Fibroblast of skin of right quadriceps (primary cell): ENCODE measurements at regions not wholly inside any gene's neighbourhood (a gene's known extent, or its start where the extent isn't known, plus 50 kb on each side); places are given as distances from the start of the nearest gene placed in this dataset.
"Not testable (repeated sequence)": the region's sequence is repeated elsewhere in the genome, so short reads cannot be mapped to it uniquely, and the experiment has no call there.

Experiments used
- DNase-seq: peaks from one replicate; pipeline ENCODE4 v3.0.0-alpha.2; 2013

GRCh38 chrX:45447331-45447730 is 246.7 kb upstream of the DIPK2B start:
- DNase-seq, result no peak

GRCh38 chrX:45445745-45446412 is 245.2 kb upstream of the DIPK2B start:
- DNase-seq, result peak; percentile 89

- DNase-seq, result peak; percentile 68
These were observed 236.5 kb upstream of the DIPK2B start for GRCh38 chrX:45437186-45437585.

DNA sequence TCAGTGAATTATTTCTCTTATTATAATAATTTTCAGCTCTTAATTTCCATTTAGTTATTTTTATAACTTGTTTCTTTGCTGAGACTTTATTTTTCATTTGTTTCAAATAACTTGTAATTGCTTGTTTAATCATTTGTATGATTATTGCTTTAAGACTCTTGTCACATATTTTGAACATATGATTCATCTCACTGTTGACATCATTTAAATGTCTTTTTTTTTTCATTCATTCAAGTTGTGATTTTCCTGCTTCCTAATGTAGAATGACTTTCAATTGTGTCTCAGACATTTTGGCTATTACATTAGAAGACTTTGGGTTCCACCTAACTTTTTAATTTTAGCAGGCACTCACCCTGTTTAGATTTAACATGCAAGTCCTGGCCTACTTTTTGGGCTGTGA is 234.8 kb upstream of the DIPK2B start:
- peak; percentile 30 for DNase-seq

DNA sequence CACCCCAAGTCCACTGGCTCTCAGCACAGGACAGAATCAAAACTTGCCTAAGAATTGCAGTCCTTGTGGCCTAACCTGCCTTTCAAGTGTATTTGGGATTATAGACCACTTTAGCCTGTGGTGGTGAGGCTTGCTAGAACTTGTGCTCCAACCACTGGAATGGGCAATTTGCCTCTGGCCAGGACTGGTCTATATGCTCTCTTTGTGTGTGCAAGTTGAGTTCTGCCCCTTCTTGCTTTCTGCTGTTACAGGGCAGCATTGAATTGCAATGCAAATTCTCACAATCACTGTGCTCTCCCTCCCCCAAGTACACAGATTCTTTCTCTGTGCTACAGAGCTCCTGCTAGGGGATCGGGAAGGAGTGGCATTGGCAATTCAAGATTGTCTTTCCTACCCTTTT is 233.6 kb upstream of the DIPK2B start:
- peak; percentile 68 for DNase-seq

GRCh38 chrX:45428831-45429230 is 228.2 kb upstream of the DIPK2B start:
- DNase-seq, result peak; percentile 66

GRCh38 chrX:45424326-45424725 is 223.7 kb upstream of the DIPK2B start:
- peak; percentile 51 for DNase-seq

GRCh38 chrX:45422216-45422925 is 221.7 kb upstream of the DIPK2B start:
- peak; percentile 80 for DNase-seq

GRCh38 chrX:45421806-45422205 is 221.1 kb upstream of the DIPK2B start:
- DNase-seq, result no peak

GRCh38 chrX:45404206-45404605 is 203.5 kb upstream of the DIPK2B start:
- DNase-seq, result no peak

DNA sequence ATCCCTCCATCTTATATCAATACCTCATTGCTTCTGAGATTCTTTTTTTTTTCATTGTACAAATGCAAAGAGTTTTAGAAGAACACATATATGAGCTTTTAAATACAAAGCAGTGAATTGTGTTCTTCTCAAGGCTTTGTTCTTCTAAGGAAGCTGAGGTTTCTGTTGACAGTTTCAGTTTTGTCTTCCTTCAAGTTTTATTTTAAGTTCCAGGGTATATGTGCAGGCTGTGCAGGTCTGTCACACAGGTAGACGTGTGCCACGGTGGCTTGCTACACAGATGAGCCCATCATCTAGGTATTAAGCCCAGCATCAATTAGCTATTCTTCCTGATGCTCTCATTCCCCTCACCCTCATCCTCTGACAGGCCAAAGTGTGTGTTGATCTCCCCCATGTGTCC is 201.2 kb upstream of the DIPK2B start:
- no peak for DNase-seq

DNA sequence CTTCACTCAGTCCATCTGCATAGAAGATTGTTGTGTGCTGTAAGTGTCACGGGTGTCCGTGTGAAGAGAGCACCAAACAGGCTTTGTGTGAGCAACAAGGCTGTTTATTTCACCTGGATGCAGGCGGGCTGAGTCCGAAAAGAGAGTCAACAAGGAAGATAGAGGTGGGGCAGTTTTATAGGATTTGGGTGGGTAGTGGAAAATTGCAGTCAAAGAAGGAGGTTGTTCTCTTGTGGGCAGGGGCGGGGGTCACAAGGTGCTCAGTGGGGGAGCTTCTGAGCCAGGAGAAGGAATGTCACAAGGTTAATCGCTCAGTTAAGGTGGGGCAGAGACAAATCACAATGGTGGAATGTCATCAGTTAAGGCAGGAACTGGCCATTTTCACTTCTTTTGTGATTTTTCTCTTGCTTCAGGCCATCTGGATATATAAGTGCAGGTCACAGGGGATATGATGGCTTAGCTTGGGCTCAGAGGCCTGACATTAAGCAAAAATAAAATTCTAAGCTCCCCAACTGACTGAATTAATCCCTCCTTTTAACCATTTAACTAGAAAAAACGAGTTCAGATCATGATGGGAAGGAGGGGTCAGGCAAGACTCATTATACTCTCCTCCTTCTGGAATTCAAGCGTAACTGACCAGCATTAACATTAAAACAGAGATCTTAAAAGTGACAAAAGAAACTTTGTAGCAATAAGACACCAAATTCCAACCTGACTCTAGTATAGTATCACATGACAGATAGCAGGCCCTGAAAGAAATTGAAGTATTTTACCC is 200.5 kb upstream of the DIPK2B start:
- not testable (repeated sequence) for DNase-seq

DNA sequence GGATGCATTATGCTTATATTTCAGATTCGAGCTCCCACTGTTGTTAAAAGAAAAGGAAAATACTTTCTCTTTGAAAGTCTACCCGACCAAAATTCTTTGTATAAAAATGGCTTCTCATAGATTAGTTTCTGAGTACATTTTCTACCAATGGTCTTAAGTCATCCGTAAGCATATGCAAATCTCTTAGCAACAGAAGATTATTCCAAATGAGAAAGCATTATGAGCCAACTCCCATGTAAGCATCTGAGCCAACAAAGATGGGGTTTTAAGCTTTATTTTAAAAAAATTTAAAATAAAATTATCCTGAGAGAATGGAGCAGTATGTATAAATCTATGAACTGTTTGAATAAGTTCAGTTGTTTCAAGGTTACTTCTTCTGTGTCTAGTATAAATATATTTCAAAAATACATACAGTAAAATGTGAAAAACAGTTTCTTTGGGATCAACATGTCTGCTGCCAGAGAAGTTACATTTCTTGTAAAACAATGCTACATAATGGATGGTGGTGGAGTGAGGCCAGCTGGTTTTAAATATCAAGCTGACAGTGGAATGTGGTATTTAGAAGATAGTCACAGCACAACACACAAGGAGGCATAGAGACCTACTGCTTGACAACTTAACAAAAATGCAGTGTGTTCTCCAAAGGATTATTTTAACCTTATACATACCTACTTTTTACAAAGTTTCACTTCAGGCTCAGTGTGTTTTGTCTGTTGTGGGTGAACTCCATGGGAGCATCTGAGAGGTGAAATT is 199.5 kb upstream of the DIPK2B start:
- peak; percentile 74 for DNase-seq

DNA sequence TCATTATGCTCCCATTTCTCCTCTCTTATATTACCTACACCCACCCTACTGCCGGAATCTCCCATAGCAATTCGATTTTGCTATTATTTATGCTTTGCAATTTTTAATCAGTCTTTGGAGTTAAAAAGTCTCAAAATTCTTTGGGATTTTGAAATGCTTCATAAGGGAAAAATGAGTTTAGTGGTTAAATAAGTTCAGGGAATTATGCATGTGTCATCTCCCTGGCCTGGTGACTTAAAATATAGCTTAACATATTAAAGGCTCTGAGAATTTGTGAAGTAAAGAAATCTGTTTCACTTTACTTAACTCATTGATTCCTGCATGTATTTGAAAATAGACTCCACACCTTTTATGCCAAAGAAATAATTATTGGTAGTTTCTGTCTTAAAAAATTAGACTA is 185.1 kb upstream of the DIPK2B start:
- DNase-seq, result peak; percentile 74

DNA sequence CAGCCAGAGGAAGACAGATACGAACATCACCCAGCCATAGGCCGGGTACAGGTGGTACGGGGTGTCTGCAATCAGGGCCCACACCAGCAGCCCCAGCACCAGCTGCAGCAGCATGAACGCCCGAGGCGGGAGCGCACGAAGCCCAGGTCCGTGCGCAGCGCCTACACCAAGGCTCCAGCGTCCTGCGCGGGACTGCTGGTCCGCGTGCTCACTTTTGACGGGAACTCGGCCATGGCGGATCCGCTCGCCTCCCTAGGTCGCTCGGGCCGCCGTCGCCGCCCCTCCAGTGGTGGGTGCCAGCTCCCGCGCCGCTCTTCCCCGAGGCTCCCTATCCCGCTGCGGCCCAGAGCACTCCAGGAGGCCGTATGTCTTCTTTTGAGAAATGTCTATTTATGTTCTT is 181.2 kb upstream of the DIPK2B start:
- no peak for DNase-seq

GRCh38 chrX:45381366-45381765 is 180.7 kb upstream of the DIPK2B start:
- DNase-seq, result no peak

GRCh38 chrX:45379236-45379635 is 178.6 kb upstream of the DIPK2B start:
- peak; percentile 15 for DNase-seq

- no peak for DNase-seq
These were observed 171.5 kb upstream of the DIPK2B start for GRCh38 chrX:45372151-45372550.

- DNase-seq, result no peak
These were observed 168.0 kb upstream of the DIPK2B start for GRCh38 chrX:45368705-45369104.

DNA sequence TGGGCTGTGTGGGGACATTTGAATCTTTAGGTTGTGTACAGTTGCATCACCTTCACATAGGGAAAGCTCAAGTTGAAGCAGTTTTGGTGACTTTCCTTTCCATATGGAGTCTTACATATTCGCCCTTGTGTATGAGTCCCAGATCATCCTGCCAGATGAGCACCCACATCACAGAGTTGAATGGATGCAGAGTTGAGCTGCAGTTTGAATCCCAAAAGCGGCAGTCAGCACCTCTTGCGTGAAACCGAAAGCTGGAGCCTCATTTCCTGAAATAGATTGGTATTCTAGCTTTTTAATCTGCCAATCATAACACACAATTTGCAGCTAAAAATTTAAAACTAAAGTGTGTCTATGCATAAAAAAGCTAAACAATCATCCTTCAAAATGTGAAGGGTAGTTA is 162.9 kb upstream of the DIPK2B start:
- no peak for DNase-seq

DNA sequence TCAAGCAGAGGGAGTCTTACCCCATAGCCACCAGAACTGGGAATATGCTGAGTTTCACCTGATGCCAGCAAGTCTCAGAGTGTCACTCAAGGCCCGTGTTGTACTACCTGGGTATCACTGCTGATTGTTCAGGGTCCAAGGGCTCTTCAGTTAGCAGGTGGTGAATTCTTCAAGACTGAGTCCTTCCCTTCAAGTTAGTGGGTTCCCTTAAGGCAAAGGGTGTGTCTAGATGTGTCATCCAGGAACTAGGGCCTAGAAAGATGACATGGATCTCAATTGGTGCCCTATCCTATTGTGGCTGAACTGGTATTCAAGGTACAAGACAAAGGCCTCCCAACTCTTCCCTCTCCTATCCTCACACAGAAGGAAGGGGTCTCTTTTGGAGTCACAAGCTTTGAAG is 159.9 kb upstream of the DIPK2B start:
- no peak for DNase-seq

DNA sequence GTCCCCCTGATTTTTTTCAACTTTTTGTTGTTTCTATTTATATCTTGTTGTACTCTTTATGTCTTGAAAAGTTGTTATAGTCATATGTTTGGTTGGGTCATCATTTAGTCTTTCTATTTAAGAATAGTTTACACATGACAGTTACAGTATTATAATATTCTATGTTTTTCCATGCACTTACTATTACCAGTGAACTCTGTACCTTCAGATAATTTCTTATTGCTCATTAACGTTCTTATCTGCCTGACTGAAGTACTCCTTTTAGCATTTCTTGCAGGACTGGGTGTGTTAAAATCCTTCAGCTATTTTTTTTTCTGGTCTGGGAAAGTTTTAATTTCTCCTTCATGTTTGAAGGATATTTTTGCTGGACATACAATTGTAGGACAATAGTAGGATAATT is 157.7 kb upstream of the DIPK2B start:
- DNase-seq, result no peak

DNA sequence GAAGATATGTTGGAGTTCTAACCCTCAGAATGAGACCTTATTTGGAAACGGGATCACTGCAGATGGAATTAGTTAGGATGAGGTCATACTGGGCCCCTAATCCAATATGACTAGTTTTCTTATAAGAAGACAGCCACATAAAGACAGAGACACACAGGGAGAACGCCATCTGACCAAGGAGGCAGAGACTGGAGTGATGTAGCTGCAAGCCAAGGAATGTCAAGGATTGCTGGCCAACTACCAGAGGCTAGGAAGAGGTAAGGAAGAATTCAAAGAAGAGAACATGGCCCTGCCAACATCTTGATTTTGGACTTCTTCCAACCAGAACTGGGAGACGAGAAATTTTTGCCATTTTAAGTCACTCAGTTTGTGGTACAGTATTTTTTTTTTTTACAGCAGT is 152.8 kb upstream of the DIPK2B start:
- DNase-seq, result peak; percentile 71
